ENCODE measurements at regions not wholly inside any gene's neighbourhood (a gene's known extent, or its start where the extent isn't known, plus 50 kb on each side); places are given as distances from the start of the nearest gene placed in this dataset.

- no peak for DNase-seq (ENCODE audit: extremely low read depth, insufficient read length)
- H3K27me3 ChIP-seq (replicated peaks; ENCODE audit: control insufficient read depth, insufficient read depth, low read length): no peaks in the 10 kb centered on the region
- TF ChIP-seq, protein P1, sequence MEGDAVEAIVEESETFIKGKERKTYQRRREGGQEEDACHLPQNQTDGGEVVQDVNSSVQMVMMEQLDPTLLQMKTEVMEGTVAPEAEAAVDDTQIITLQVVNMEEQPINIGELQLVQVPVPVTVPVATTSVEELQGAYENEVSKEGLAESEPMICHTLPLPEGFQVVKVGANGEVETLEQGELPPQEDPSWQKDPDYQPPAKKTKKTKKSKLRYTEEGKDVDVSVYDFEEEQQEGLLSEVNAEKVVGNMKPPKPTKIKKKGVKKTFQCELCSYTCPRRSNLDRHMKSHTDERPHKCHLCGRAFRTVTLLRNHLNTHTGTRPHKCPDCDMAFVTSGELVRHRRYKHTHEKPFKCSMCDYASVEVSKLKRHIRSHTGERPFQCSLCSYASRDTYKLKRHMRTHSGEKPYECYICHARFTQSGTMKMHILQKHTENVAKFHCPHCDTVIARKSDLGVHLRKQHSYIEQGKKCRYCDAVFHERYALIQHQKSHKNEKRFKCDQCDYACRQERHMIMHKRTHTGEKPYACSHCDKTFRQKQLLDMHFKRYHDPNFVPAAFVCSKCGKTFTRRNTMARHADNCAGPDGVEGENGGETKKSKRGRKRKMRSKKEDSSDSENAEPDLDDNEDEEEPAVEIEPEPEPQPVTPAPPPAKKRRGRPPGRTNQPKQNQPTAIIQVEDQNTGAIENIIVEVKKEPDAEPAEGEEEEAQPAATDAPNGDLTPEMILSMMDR (IDR thresholded peaks at IDR 0.05; ENCODE audit: insufficient read depth, low read length, poor library complexity, severe bottlenecking): no peak
- no peak overlapping the region for H3K4me3 ChIP-seq (replicated peaks; ENCODE audit: low read depth, low read length)
- no peaks in the 10 kb centered on the region for H3K36me3 ChIP-seq (ENCODE audit: control insufficient read depth, insufficient read depth, low read length)
These were observed 119.6 kb downstream of the MTX2 start for GRCh38 chr2:176388861-176389260.

DNA sequence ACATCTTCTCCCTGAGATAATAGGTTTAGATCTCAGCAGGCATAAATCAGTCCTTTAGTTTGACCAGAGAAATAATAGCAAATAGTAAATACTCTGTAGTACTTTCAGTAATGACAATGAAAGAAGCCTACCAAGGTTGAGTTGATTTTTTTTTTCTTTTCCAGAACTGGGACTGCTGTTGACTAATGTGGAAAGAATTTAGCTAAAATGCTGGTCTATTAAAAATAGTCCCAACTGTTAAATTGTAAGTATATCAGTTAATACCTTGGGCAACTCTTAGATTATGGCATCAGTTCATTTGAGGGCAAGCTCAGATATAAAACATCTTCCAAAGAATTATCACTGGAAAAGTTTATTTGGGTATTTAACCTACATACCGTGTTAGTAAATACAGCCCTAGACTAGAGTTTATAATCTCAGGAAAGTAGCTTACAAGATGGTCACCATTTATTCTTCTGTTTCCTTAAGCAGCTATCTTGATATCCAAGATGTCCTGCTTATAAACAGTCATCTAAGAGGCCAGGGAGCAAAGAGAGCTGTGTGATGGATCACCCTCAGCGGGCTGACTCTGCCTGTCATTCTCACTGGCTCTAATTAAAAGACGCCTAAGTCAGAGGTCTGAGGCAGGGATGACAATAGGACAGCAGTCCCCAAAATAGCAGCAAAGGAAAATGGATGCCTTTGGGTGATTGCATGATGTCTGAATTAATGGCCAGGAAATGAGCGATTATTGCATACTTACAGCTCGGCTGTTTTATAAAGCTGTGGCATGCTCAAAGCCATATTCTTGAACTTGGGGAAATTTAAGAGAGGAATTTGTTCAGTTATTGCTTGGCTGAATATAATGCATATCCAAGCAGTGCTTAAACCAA, 121.3 kb downstream of the MTX2 start:
- no peak for DNase-seq (ENCODE audit: extremely low read depth, insufficient read length)
- TF ChIP-seq, protein P1 (IDR thresholded peaks at IDR 0.05; ENCODE audit: insufficient read depth, low read length, poor library complexity, severe bottlenecking): no peak
- no peak overlapping the region for H3K4me3 ChIP-seq (replicated peaks; ENCODE audit: low read depth, low read length)
- no peaks in the 10 kb centered on the region for H3K27me3 ChIP-seq (replicated peaks; ENCODE audit: control insufficient read depth, insufficient read depth, low read length)
- no peaks in the 10 kb centered on the region for H3K36me3 ChIP-seq (ENCODE audit: control insufficient read depth, insufficient read depth, low read length)

GRCh38 chr2:176391148-176391419, 121.8 kb downstream of the MTX2 start:
- no peak for DNase-seq (ENCODE audit: extremely low read depth, insufficient read length)
- H3K4me3 ChIP-seq (replicated peaks; ENCODE audit: low read depth, low read length): no peak overlapping the region
- TF ChIP-seq, protein P1 (IDR thresholded peaks at IDR 0.05; ENCODE audit: insufficient read depth, low read length, poor library complexity, severe bottlenecking): no peak
- no peaks in the 10 kb centered on the region for H3K36me3 ChIP-seq (ENCODE audit: control insufficient read depth, insufficient read depth, low read length)
- H3K27me3 ChIP-seq (replicated peaks; ENCODE audit: control insufficient read depth, insufficient read depth, low read length): no peaks in the 10 kb centered on the region

DNA sequence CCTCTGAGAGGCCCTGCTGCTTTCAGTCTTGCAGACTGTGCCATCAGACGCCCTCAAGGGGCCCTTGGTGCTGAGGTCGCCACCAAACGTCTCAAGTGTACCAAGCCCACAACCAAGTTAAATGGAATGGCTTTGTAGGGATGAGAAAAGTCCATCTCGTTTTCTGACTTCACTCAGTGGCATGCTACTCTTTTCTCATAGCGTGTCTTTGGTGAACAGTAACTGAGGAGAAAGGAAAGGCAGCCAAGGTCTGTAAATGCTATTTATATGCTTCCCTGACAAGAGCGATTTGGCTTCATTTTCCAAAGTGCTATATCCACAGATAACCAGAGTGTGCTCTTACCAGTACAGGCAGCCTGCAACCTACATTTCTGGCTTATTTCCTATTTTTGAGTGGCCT, 123.0 kb downstream of the MTX2 start:
- H3K4me3 ChIP-seq (replicated peaks; ENCODE audit: low read depth, low read length): no peak overlapping the region
- TF ChIP-seq, protein P1 (IDR thresholded peaks at IDR 0.05; ENCODE audit: insufficient read depth, low read length, poor library complexity, severe bottlenecking): no peak
- no peak for DNase-seq (ENCODE audit: extremely low read depth, insufficient read length)
- H3K36me3 ChIP-seq (ENCODE audit: control insufficient read depth, insufficient read depth, low read length): no peaks in the 10 kb centered on the region
- H3K27me3 ChIP-seq (replicated peaks; ENCODE audit: control insufficient read depth, insufficient read depth, low read length): no peaks in the 10 kb centered on the region

DNA sequence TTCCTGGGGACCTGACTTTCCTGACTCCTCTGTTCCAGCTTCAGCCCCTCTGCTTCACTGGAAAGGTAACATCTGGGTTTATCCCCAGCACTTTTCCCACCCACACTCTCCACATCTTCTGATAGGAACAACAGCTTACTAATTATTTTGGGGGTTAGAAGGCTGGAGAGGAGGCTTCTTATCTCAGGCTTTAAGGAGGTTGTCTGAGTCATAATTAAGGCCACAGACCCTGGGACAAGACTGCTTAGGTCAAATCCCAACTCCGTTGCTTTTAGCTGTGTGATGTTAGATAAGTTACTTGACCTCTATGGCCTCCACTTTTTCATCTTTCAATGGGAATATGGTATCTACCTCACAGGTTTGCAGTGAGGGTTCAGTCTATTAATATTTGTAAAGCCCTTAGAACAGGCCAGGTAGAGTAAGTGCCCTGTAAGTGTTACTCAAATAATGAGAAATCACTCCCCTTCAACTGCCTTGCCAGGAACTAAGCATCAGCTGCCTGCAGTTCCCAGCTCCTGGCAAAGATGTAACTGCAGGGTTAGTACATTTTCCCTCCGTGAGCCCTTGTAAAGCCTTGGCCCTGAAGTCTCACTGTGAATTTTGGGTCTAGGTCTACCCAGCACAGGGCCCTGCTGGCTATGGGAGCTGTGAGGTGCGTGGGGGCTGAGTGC, 123.6 kb downstream of the MTX2 start:
- no peaks in the 10 kb centered on the region for H3K36me3 ChIP-seq (ENCODE audit: control insufficient read depth, insufficient read depth, low read length)
- H3K4me3 ChIP-seq (replicated peaks; ENCODE audit: low read depth, low read length): no peak overlapping the region
- no peak for DNase-seq (ENCODE audit: extremely low read depth, insufficient read length)
- TF ChIP-seq, protein P1 (IDR thresholded peaks at IDR 0.05; ENCODE audit: insufficient read depth, low read length, poor library complexity, severe bottlenecking): no peak
- H3K27me3 ChIP-seq (replicated peaks; ENCODE audit: control insufficient read depth, insufficient read depth, low read length): no peaks in the 10 kb centered on the region

Data from GM06990 (cell line).